Subcutaneous abdominal adipose tissue (tissue), 5 donors: ENCODE measurements at regions not wholly inside any gene's neighbourhood (a gene's known extent, or its start where the extent isn't known, plus 50 kb on each side); places are given as distances from the start of the nearest gene placed in this dataset.

ENCODE experiments used
- H3K27ac ChIP-seq: one replicate; pipeline ENCODE4 v1.7.0; 2013; ENCODE audit warnings: low read depth, mild to moderate bottlenecking, inconsistent platforms, low read length, moderate library complexity
- H3K27me3 ChIP-seq, 5 donors: one replicate each; pipeline ENCODE4 v1.7.0; 2013; ENCODE audit warnings: low read length in 5 of 5, inconsistent platforms in 1 of 5; ENCODE audit not compliant: control insufficient read depth in 5 of 5, insufficient read depth in 4 of 5
- H3K36me3 ChIP-seq, 5 donors: one replicate each; pipeline ENCODE4 v1.7.0; 2013; ENCODE audit warnings: low read length in 5 of 5; ENCODE audit not compliant: control insufficient read depth in 5 of 5, insufficient read depth in 5 of 5
- H3K4me1 ChIP-seq, 5 donors: one replicate each; pipeline ENCODE4 v1.7.0; 2013; ENCODE audit warnings: low read length in 5 of 5, mild to moderate bottlenecking in 3 of 5, moderate library complexity in 1 of 5; ENCODE audit not compliant: control insufficient read depth in 5 of 5, insufficient read depth in 5 of 5
- H3K4me3 ChIP-seq, 5 donors: one replicate each; pipeline ENCODE4 v1.7.0; 2013; ENCODE audit warnings: low read length in 5 of 5, low read depth in 1 of 5
- H3K9ac ChIP-seq, 5 donors: one replicate each; pipeline ENCODE4 v1.7.0; 2013; ENCODE audit warnings: low read length in 5 of 5, mild to moderate bottlenecking in 4 of 5, moderate library complexity in 3 of 5
- H3K9me3 ChIP-seq, 5 donors: one replicate each; pipeline ENCODE4 v1.7.0; 2013; ENCODE audit warnings: low read length in 5 of 5; ENCODE audit not compliant: control insufficient read depth in 5 of 5
- donor health status: healthy.
- donor health status: healthy.
- donor health status: healthy.
- donor health status: healthy.
- donor health status: healthy.

GRCh38 chr13:55359067-55359466 is 1781.7 kb upstream of the PRR20A start:
- Histone ChIP-seq H3K4me1 (no peaks in the 10 kb centered on the region), H3K4me3 (no peak overlapping the region), H3K9me3 (no peaks in the 10 kb centered on the region), H3K36me3 (no peaks in the 10 kb centered on the region), H3K27me3 (no peaks in the 10 kb centered on the region), H3K9ac (no peak overlapping the region), H3K27ac (no peak overlapping the region)

GRCh38 chr13:55361141-55361540 is 1779.6 kb upstream of the PRR20A start:
- Histone ChIP-seq H3K4me3 (no peak overlapping the region), H3K27me3 (no peaks in the 10 kb centered on the region), H3K4me1 (no peaks in the 10 kb centered on the region), H3K9ac (no peak overlapping the region), H3K27ac (no peak overlapping the region), H3K9me3 (no peaks in the 10 kb centered on the region), H3K36me3 (no peaks in the 10 kb centered on the region)

- Histone ChIP-seq H3K9ac (no peak overlapping the region), H3K4me3 (no peak overlapping the region), H3K4me1 (no peaks in the 10 kb centered on the region), H3K36me3 (no peaks in the 10 kb centered on the region), H3K27me3 (no peaks in the 10 kb centered on the region), H3K27ac (no peak overlapping the region), H3K9me3 (no peaks in the 10 kb centered on the region)
These were observed 1774.0 kb upstream of the PRR20A start for GRCh38 chr13:55366676-55367075.

- Histone ChIP-seq H3K27me3 (no peaks in the 10 kb centered on the region), H3K4me3 (no peak overlapping the region), H3K36me3 (no peaks in the 10 kb centered on the region), H3K9me3 (peaks cover 0 to 11% (median 6%) of the 10 kb centered on the region in 5 donors), H3K4me1 (no peaks in the 10 kb centered on the region), H3K27ac (no peak overlapping the region), H3K9ac (no peak overlapping the region)
These were observed 1746.2 kb upstream of the PRR20A start for GRCh38 chr13:55394470-55394869.

GRCh38 chr13:55402870-55403269 is 1737.8 kb upstream of the PRR20A start:
- no peaks in the 10 kb centered on the region for H3K36me3 ChIP-seq
- H3K4me3 ChIP-seq: no peak overlapping the region

GRCh38 chr13:55403887-55404487 is 1736.7 kb upstream of the PRR20A start:
- Histone ChIP-seq H3K9me3 (no peaks in the 10 kb centered on the region), H3K36me3 (no peaks in the 10 kb centered on the region), H3K27me3 (no peaks in the 10 kb centered on the region), H3K9ac (no peak overlapping the region), H3K4me3 (no peak overlapping the region), H3K27ac (no peak overlapping the region), H3K4me1 (no peaks in the 10 kb centered on the region)

More at GRCh38 chr13:55402870-55403269, 1737.8 kb upstream of the PRR20A start:
- H3K27me3 ChIP-seq: no peaks in the 10 kb centered on the region
- no peak overlapping the region for H3K27ac ChIP-seq
- H3K4me1 ChIP-seq: no peaks in the 10 kb centered on the region
- no peak overlapping the region for H3K9ac ChIP-seq
- H3K9me3 ChIP-seq: no peaks in the 10 kb centered on the region

- Histone ChIP-seq H3K36me3 (no peaks in the 10 kb centered on the region), H3K27ac (no peak overlapping the region), H3K4me3 (no peak overlapping the region), H3K9me3 (no peaks in the 10 kb centered on the region), H3K27me3 (no peaks in the 10 kb centered on the region), H3K4me1 (no peaks in the 10 kb centered on the region), H3K9ac (no peak overlapping the region)
These were observed 1730.1 kb upstream of the PRR20A start for GRCh38 chr13:55410398-55411330.

- no peaks in the 10 kb centered on the region for H3K4me1 ChIP-seq
- H3K9ac ChIP-seq: no peak overlapping the region
- no peaks in the 10 kb centered on the region for H3K9me3 ChIP-seq
- no peak overlapping the region for H3K4me3 ChIP-seq
- H3K36me3 ChIP-seq: no peaks in the 10 kb centered on the region
- H3K27me3 ChIP-seq: no peaks in the 10 kb centered on the region
- H3K27ac ChIP-seq: no peak overlapping the region
These were observed 1722.6 kb upstream of the PRR20A start for GRCh38 chr13:55418095-55418494.

- no peak overlapping the region for H3K9ac ChIP-seq
- no peak overlapping the region for H3K27ac ChIP-seq
- H3K9me3 ChIP-seq: peaks cover 0 to 5% (median 0%) of the 10 kb centered on the region in 5 donors
- H3K36me3 ChIP-seq: no peaks in the 10 kb centered on the region
- H3K4me3 ChIP-seq: no peak overlapping the region
- no peaks in the 10 kb centered on the region for H3K4me1 ChIP-seq
- H3K27me3 ChIP-seq: no peaks in the 10 kb centered on the region
These were observed 1707.9 kb upstream of the PRR20A start for GRCh38 chr13:55432814-55433213.

GRCh38 chr13:55437162-55437561 is 1703.6 kb upstream of the PRR20A start:
- H3K4me3 ChIP-seq: no peak overlapping the region
- H3K36me3 ChIP-seq: no peaks in the 10 kb centered on the region
- no peak overlapping the region for H3K27ac ChIP-seq
- H3K27me3 ChIP-seq: no peaks in the 10 kb centered on the region
- no peak overlapping the region for H3K9ac ChIP-seq
- H3K9me3 ChIP-seq: peaks cover 0 to 5% (median 0%) of the 10 kb centered on the region in 5 donors
- peaks cover 0 to 4% (median 0%) of the 10 kb centered on the region in 5 donors for H3K4me1 ChIP-seq
